SK-N-SH (cell line): ENCODE measurements at regions not wholly inside any gene's neighbourhood (a gene's known extent, or its start where the extent isn't known, plus 50 kb on each side); places are given as distances from the start of the nearest gene placed in this dataset.

Experiments used
- CTCF ChIA-PET: fragments of 300-600, 350-600 bp; formaldehyde crosslinking; extraction: SDS; loops from one replicate; lab custom pipeline; 2021; lab: Yijun Ruan, JAX
- POLR2A ChIA-PET: fragments of 350-600 bp; sonication (Branson Sonifier 250); formaldehyde crosslinking; extraction: SDS; loops from one replicate; lab custom pipeline; 2020; ENCODE audit warnings: antibody characterized with exemption, inconsistent platforms; lab: Yijun Ruan, JAX
- DNase-seq: peaks from one replicate; pipeline ENCODE4 v3.0.0; 2012
- H2AFZ ChIP-seq: fragments of 200-600 bp; sonication (generic); 2 replicates; pipeline ENCODE4 v1.8.1; 2016; ENCODE audit warnings: antibody characterized with exemption, mild to moderate bottlenecking, low read depth
- H3F3A ChIP-seq: fragments of 200-600 bp; sonication (generic); replicated peaks from 2 replicates; pipeline ENCODE3; 2016; ENCODE audit warnings: antibody characterized with exemption, mild to moderate bottlenecking; ENCODE audit not compliant: insufficient read depth
- H3K27ac ChIP-seq, 2 experiments: fragments of 200-500 bp in 1 of 2; fragments of 200-600 bp in 1 of 2; sonication (Bioruptor generic) in 1 of 2; sonication (generic), shearing (Covaris generic) in 1 of 2; 2 replicates each; pipeline versions ENCODE4 v1.5.1 to v1.6.1; 2014 to 2016; ENCODE audit warnings: low read depth in 2 of 2, inconsistent platforms in 1 of 2, low read length in 1 of 2, mild to moderate bottlenecking in 1 of 2, mixed read lengths in 1 of 2
- H3K27me3 ChIP-seq: fragments of 200-600 bp; sonication (generic), shearing (Covaris generic); 2 replicates; pipeline ENCODE4 v1.6.1; 2016; ENCODE audit warnings: mixed run types; ENCODE audit not compliant: insufficient read depth
- H3K36me3 ChIP-seq, 2 experiments: fragments of 200-500 bp in 1 of 2; fragments of 200-600 bp in 1 of 2; sonication (Bioruptor generic) in 1 of 2; sonication (generic) in 1 of 2; replicated peaks in 1 of 2; 2 replicates each; pipeline versions ENCODE3 to v1.5.1; 2014 to 2016; ENCODE audit warnings: low read length in 1 of 2, mild to moderate bottlenecking in 1 of 2; ENCODE audit not compliant: insufficient read depth in 2 of 2, control insufficient read depth in 1 of 2
- H3K4me1 ChIP-seq, 2 experiments: fragments of 200-500 bp in 1 of 2; fragments of 200-600 bp in 1 of 2; sonication (Bioruptor generic) in 1 of 2; sonication (generic), shearing (Covaris generic) in 1 of 2; 2 replicates each; pipeline versions ENCODE4 v1.5.1 to v1.6.1; 2014 to 2016; ENCODE audit warnings: low read depth in 1 of 2, low read length in 1 of 2, mixed run types in 1 of 2; ENCODE audit not compliant: insufficient read depth in 2 of 2, control insufficient read depth in 1 of 2
- H3K4me2 ChIP-seq: fragments of 200-600 bp; sonication (generic), shearing (Covaris generic); 2 replicates; pipeline ENCODE4 v1.6.1; 2017; ENCODE audit warnings: mixed run types
- H3K4me3 ChIP-seq, 2 experiments: fragments of 200-500 bp in 1 of 2; fragments of 200-600 bp in 1 of 2; sonication (Bioruptor generic) in 1 of 2; sonication (generic), shearing (Covaris generic) in 1 of 2; 2 replicates each; pipeline versions ENCODE4 v1.5.1 to v1.8.1; 2014 to 2016; ENCODE audit warnings: low read depth in 2 of 2, inconsistent platforms in 1 of 2, low read length in 1 of 2, mild to moderate bottlenecking in 1 of 2, mixed read lengths in 1 of 2, moderate library complexity in 1 of 2
- H3K79me2 ChIP-seq: fragments of 200-600 bp; sonication (generic); 2 replicates; pipeline ENCODE4 v1.8.1; 2017; ENCODE audit warnings: mild to moderate bottlenecking; ENCODE audit not compliant: insufficient read depth
- H3K9ac ChIP-seq: fragments of 200-600 bp; sonication (generic); 2 replicates; pipeline ENCODE4 v1.6.1; 2017; ENCODE audit warnings: mixed run types
- H3K9me2 ChIP-seq: fragments of 200-600 bp; sonication (generic); 2 replicates; pipeline ENCODE4 v1.6.1; 2017; ENCODE audit warnings: mixed run types
- H3K9me3 ChIP-seq: fragments of 200-600 bp; sonication (generic); 2 replicates; pipeline ENCODE4 v1.6.1; 2017; ENCODE audit warnings: mixed run types, mild to moderate bottlenecking, moderate library complexity
- H4K20me1 ChIP-seq: fragments of 200-600 bp; sonication (generic); 2 replicates; pipeline ENCODE4 v1.6.1; 2017; ENCODE audit warnings: mild to moderate bottlenecking, mixed run types; ENCODE audit not compliant: insufficient read depth
- CHD2 ChIP-seq: fragments of 150-350 bp; IDR thresholded peaks from 2 replicates; pipeline ENCODE4 v1.6.1; 2018; ENCODE audit warnings: low read length; ENCODE audit not compliant: partially characterized antibody
- ELF1 ChIP-seq: IDR thresholded peaks from 2 replicates; pipeline ENCODE4 v1.4.0; 2012
- EP300 ChIP-seq, 2 experiments: IDR thresholded peaks; 2 replicates each; pipeline versions ENCODE4 v1.4.0 to v1.6.1; 2012; ENCODE audit warnings: borderline replicate concordance in 1 of 2, low read depth in 1 of 2, low read length in 1 of 2
- FOSL2 ChIP-seq: IDR thresholded peaks from 2 replicates; pipeline ENCODE4 v1.4.0; 2012; ENCODE audit warnings: low read depth, mild to moderate bottlenecking, moderate library complexity, borderline replicate concordance
- MEF2A ChIP-seq: IDR thresholded peaks from 2 replicates; pipeline ENCODE4 v1.4.0; 2012; ENCODE audit warnings: low read depth, borderline replicate concordance
- MXI1 ChIP-seq: IDR thresholded peaks from 2 replicates; pipeline ENCODE4 v1.6.1; 2012; ENCODE audit warnings: mild to moderate bottlenecking, low read depth, low read length, improper control_type of control experiment
- NFIC ChIP-seq: IDR thresholded peaks from 2 replicates; pipeline ENCODE4 v1.4.0; 2012; ENCODE audit warnings: borderline replicate concordance
- NRF1 ChIP-seq: IDR thresholded peaks from 2 replicates; pipeline ENCODE4 v1.6.1; 2012; ENCODE audit warnings: low read depth, mild to moderate bottlenecking, low read length
- POLR2AphosphoS5 ChIP-seq: IDR thresholded peaks from 2 replicates; pipeline ENCODE4 v1.6.1; 2012; ENCODE audit warnings: low read depth, low read length
- RCOR1 ChIP-seq: fragments of 150-350 bp; IDR thresholded peaks from 2 replicates; pipeline ENCODE4 v1.6.1; 2017; ENCODE audit warnings: antibody characterized with exemption, low read length
- SMC3 ChIP-seq: IDR thresholded peaks from 2 replicates; pipeline ENCODE4 v1.6.1; 2012; ENCODE audit warnings: low read depth, low read length, improper control_type of control experiment
- TEAD4 ChIP-seq: IDR thresholded peaks from 2 replicates; pipeline ENCODE4 v1.4.0; 2012; ENCODE audit warnings: mild to moderate bottlenecking, borderline replicate concordance; ENCODE audit not compliant: insufficient read depth
- YY1 ChIP-seq: IDR thresholded peaks from 2 replicates; pipeline ENCODE4 v1.4.0; 2012; ENCODE audit warnings: low read depth, mild to moderate bottlenecking
- WGBS: methylation state at CpG from one replicate; pipeline ENCODE4 v1.1.6; 2017; ENCODE audit warnings: low lambda C conversion rate; 5-methylcytosine and 5-hydroxymethylcytosine counted together
- TF ChIP-seq, protein P1 (sequence below): IDR thresholded peaks from 2 replicates; pipeline ENCODE4; 2012
- TF ChIP-seq, protein P2 (sequence below): fragments of 150-350 bp; IDR thresholded peaks from 2 replicates; pipeline ENCODE4 v1.6.1; 2017; ENCODE audit warnings: antibody characterized with exemption, low read length, low read depth, borderline replicate concordance
- TF ChIP-seq, protein P3 (sequence below): IDR thresholded peaks from 2 replicates; pipeline ENCODE4 v1.4.0; 2012; ENCODE audit warnings: low read depth
- TF ChIP-seq, protein P4 (sequence below): IDR thresholded peaks from 2 replicates; pipeline ENCODE4 v1.4.0; 2012; ENCODE audit warnings: low read depth, borderline replicate concordance

DNA sequence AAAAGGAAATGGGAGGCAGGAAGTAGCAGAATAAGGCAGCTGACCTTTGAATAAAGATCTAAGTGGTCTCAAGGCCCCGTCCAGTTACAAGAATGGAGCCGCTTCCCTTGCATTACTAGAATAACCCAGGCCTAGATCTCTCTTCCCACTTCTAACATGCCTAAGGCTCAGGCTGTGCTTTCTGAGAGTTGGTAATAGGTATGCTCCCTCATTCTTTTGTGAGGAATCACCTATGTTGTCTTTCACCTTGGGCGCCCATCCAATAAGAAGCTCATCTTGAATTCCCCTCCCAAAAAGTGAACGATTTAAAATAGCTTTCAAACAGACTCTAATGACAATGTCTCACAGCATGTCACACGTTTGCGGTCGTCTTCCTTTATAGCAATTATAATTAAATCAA, 101.2 kb downstream of the KCNJ2 start (continued):
- no peak for TF ChIP-seq FOSL2
- no peak for TF ChIP-seq MXI1
- no peak for TF ChIP-seq NRF1
- no peak for TF ChIP-seq RCOR1
- TF ChIP-seq YY1: no peak

DNA sequence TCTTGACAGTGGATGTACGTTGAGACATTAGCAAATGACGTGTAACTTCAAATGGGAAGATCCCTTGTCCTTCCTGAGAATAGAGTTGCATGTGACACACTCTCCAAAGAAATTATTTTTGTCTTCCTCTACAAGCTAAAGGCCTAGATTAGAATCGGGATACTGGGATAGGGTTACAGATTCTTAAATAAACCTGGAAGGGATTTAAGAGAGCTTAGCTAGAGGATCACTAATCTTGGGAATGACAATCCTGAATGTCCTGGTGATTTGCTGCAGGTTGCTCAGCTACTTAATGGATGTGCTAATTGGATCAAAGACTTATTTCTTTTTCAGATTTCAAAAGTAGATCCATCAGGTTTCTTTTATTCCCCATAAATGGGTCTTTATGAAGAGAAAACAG, 101.9 kb downstream of the KCNJ2 start:
- Histone ChIP-seq H3K4me3 (no peak overlapping the region), H3K4me2 (no peak overlapping the region), H3K27ac (no peak overlapping the region), H4K20me1 (no peaks in the 10 kb centered on the region), H3K9me2 (no peaks in the 10 kb centered on the region), H3F3A (no peaks in the 10 kb centered on the region), H2AFZ (no peak overlapping the region), H3K4me1 (no peaks in the 10 kb centered on the region), H3K9me3 (no peaks in the 10 kb centered on the region), H3K27me3 (no peaks in the 10 kb centered on the region), H3K36me3 (no peaks in the 10 kb centered on the region), H3K9ac (no peak overlapping the region), H3K79me2 (no peaks in the 10 kb centered on the region)
- ChIA-PET POLR2A (no interaction called here), CTCF (interaction anchor here (0.9 to 1.5 kb wide), 2 partner anchors 93 to 702 kb away, joined by 3 to 4 read pairs; no protein-coding TSS in a partner anchor)
- no peak for TF ChIP-seq NFIC
- TF ChIP-seq POLR2AphosphoS5: no peak
- no peak for TF ChIP-seq SMC3
- no peak for TF ChIP-seq TEAD4
- TF ChIP-seq, protein P1, sequence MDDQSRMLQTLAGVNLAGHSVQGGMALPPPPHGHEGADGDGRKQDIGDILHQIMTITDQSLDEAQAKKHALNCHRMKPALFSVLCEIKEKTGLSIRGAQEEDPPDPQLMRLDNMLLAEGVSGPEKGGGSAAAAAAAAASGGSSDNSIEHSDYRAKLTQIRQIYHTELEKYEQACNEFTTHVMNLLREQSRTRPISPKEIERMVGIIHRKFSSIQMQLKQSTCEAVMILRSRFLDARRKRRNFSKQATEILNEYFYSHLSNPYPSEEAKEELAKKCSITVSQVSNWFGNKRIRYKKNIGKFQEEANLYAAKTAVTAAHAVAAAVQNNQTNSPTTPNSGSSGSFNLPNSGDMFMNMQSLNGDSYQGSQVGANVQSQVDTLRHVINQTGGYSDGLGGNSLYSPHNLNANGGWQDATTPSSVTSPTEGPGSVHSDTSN: no peak
- TF ChIP-seq NRF1: no peak
- no peak for TF ChIP-seq EP300 (IDR thresholded peaks at IDR 0.05; ENCODE audit: borderline replicate concordance in 1 of 2, low read depth in 1 of 2, low read length in 1 of 2)
- TF ChIP-seq, protein P2, sequence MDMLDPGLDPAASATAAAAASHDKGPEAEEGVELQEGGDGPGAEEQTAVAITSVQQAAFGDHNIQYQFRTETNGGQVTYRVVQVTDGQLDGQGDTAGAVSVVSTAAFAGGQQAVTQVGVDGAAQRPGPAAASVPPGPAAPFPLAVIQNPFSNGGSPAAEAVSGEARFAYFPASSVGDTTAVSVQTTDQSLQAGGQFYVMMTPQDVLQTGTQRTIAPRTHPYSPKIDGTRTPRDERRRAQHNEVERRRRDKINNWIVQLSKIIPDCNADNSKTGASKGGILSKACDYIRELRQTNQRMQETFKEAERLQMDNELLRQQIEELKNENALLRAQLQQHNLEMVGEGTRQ: no peak
- TF ChIP-seq CHD2: no peak
- TF ChIP-seq ELF1: no peak
- TF ChIP-seq, protein P3, sequence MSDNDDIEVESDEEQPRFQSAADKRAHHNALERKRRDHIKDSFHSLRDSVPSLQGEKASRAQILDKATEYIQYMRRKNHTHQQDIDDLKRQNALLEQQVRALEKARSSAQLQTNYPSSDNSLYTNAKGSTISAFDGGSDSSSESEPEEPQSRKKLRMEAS: no peak
- no peak for TF ChIP-seq MEF2A
- TF ChIP-seq YY1: no peak
- TF ChIP-seq, protein P4, sequence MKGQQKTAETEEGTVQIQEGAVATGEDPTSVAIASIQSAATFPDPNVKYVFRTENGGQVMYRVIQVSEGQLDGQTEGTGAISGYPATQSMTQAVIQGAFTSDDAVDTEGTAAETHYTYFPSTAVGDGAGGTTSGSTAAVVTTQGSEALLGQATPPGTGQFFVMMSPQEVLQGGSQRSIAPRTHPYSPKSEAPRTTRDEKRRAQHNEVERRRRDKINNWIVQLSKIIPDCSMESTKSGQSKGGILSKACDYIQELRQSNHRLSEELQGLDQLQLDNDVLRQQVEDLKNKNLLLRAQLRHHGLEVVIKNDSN: no peak
- 71% methylated on average over 3 of the region's 3 CpGs for WGBS
- DNase-seq: no peak
